Esophagus (tissue), 2 donors: ENCODE measurements at regions not wholly inside any gene's neighbourhood (a gene's known extent, or its start where the extent isn't known, plus 50 kb on each side); places are given as distances from the start of the nearest gene placed in this dataset.

Experiments used
- H3K27ac ChIP-seq, 2 donors: one replicate each; pipeline ENCODE4 v1.5.1; 2013; ENCODE audit warnings: low read depth in 2 of 2, mild to moderate bottlenecking in 2 of 2, inconsistent platforms in 1 of 2, low read length in 1 of 2, moderate library complexity in 1 of 2
- H3K27me3 ChIP-seq, 2 donors: one replicate each; pipeline ENCODE4 v1.6.1; 2013; ENCODE audit warnings: low read length in 2 of 2, control low read depth in 1 of 2, mild to moderate bottlenecking in 1 of 2; ENCODE audit not compliant: insufficient read depth in 2 of 2, control insufficient read depth in 1 of 2
- H3K36me3 ChIP-seq, 2 donors: one replicate each; pipeline ENCODE4 v1.6.1; 2013; ENCODE audit warnings: low read length in 1 of 2; ENCODE audit not compliant: control insufficient read depth in 2 of 2, insufficient read depth in 2 of 2
- H3K4me1 ChIP-seq, 2 donors: one replicate each; pipeline ENCODE4 v1.6.1; 2013; ENCODE audit warnings: low read length in 1 of 2; ENCODE audit not compliant: control insufficient read depth in 2 of 2, insufficient read depth in 2 of 2
- H3K4me3 ChIP-seq, 2 donors: one replicate each; pipeline ENCODE4 v1.5.1; 2013; ENCODE audit warnings: low read length in 2 of 2, mild to moderate bottlenecking in 2 of 2, low read depth in 1 of 2, moderate library complexity in 1 of 2
- H3K9me3 ChIP-seq, 2 donors: one replicate each; pipeline ENCODE4 v1.6.1; 2013; ENCODE audit warnings: mild to moderate bottlenecking in 2 of 2, low read depth in 1 of 2, low read length in 1 of 2, moderate library complexity in 1 of 2; ENCODE audit not compliant: control insufficient read depth in 2 of 2, insufficient read depth in 1 of 2
- WGBS, 2 donors: extraction: QIAGEN DNeasy Blood & Tissue Kit; methylation state at CpG; one replicate each; pipeline ENCODE4 v1.1.7; 2013; 5-methylcytosine and 5-hydroxymethylcytosine counted together
- donor health status: healthy with polysubstance abuse.
- donor health status: Bipolar disorder and iron deficiency.

DNA sequence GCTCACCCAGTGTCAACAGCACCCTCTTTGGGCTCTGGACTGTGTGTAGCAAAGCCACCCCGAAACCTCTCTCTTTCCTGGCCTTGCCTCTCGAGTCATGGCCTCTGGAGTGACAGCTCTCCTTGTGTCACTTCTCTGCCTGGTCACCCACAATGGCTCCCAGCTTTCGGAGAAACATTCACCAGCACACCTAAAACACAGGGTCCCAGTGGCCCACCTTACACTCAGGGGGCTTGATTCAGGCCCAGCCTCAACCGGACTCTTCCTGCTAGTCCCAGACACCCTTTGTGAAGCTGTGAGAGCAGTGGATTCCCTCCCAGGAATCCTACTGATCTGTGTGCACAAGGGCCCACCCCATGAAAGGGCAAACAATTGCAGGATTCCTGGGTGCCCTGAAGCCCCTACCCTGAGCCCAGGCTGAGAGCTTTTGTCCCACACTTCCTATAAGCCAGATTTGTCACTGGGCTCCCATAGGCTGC, 137.2 kb upstream of the HAAO start:
- Histone ChIP-seq H3K4me1 (peaks cover 30 to 47% of the 10 kb centered on the region in 2 donors), H3K4me3 (no peak overlapping the region), H3K27ac (peak overlapping the region; percentile 81 to 86), H3K9me3 (no peaks in the 10 kb centered on the region), H3K27me3 (no peaks in the 10 kb centered on the region), H3K36me3 (no peaks in the 10 kb centered on the region)
- 60 to 72% methylated on average over 4 of the region's 4 CpGs for WGBS, 2 donors

DNA sequence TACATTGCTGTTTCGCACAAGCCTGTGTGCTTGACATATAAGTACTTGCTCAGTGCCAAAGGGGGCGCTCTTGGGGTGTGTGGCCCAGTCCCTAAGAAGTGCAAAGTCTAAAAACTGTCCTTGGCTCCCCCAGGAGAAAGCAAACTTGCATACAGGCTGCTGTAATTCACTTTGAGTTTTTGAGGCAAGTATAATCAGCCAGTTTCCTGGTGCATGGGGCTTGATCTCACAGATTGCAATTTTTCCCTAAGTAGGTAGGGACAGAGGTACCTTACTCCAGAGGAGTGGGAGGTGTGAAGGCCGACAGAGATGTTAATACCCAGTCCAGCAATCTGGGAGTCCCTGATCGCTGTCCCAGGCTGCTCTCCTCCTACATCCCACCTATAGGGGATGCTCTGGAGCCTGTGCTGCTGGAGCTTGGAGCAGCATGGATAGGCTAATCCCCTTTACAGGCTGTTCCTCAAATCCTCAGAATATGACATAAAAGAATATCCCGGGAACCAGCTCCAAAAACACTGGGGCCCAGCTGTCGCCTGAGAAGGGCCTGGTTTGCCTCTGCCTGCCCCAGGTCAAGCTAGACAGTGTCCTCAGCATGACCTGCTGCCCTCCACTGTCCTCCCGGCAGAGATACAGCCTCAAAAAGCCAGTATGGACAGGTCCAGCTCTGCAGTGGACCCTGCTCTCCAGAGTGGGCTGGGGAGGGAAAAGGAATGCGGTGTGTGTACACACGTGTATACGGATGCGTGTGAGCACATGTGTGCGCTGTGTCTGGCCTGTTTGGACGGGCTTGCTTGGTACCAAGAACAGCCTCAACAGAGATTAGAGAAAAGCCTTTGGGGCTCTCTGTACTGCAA, 136.5 kb upstream of the HAAO start:
- Histone ChIP-seq H3K9me3 (no peaks in the 10 kb centered on the region), H3K27me3 (no peaks in the 10 kb centered on the region), H3K4me3 (no peak overlapping the region), H3K27ac (peak overlapping the region; percentile 81 to 86), H3K36me3 (no peaks in the 10 kb centered on the region), H3K4me1 (peaks cover 30 to 51% of the 10 kb centered on the region in 2 donors)
- 35 to 52% methylated on average over 13 of the region's 13 CpGs for WGBS, 2 donors

- no peaks in the 10 kb centered on the region for H3K9me3 ChIP-seq
- WGBS, 2 donors = 44 to 53% methylated on average over 9 of the region's 9 CpGs
- no peaks in the 10 kb centered on the region for H3K27me3 ChIP-seq
- peak overlapping the region; percentile 81 to 86 for H3K27ac ChIP-seq
- peaks cover 33 to 52% of the 10 kb centered on the region in 2 donors for H3K4me1 ChIP-seq
- no peaks in the 10 kb centered on the region for H3K36me3 ChIP-seq
- no peak overlapping the region for H3K4me3 ChIP-seq
Observed at GRCh38 chr2:42928161-42928691, 135.8 kb upstream of the HAAO start.

GRCh38 chr2:42927334-42928160, 135.2 kb upstream of the HAAO start:
- H3K27ac ChIP-seq = peak overlapping the region; percentile 80 to 94
- WGBS, 2 donors = 33 to 44% methylated on average over 10 of the region's 10 CpGs
- H3K36me3 ChIP-seq = no peaks in the 10 kb centered on the region
- no peaks in the 10 kb centered on the region for H3K27me3 ChIP-seq
- no peaks in the 10 kb centered on the region for H3K9me3 ChIP-seq
- no peak overlapping the region for H3K4me3 ChIP-seq
- H3K4me1 ChIP-seq = peaks cover 35 to 52% of the 10 kb centered on the region in 2 donors

GRCh38 chr2:42926434-42927333, 134.3 kb upstream of the HAAO start:
- H3K27me3 ChIP-seq = no peaks in the 10 kb centered on the region
- H3K36me3 ChIP-seq = no peaks in the 10 kb centered on the region
- no peak overlapping the region for H3K4me3 ChIP-seq
- H3K4me1 ChIP-seq = peaks cover 35 to 47% of the 10 kb centered on the region in 2 donors
- 38 to 39% methylated on average over 26 of the region's 26 CpGs for WGBS, 2 donors
- H3K9me3 ChIP-seq = no peaks in the 10 kb centered on the region
- H3K27ac ChIP-seq = peak overlapping the region; percentile 80 to 94

DNA sequence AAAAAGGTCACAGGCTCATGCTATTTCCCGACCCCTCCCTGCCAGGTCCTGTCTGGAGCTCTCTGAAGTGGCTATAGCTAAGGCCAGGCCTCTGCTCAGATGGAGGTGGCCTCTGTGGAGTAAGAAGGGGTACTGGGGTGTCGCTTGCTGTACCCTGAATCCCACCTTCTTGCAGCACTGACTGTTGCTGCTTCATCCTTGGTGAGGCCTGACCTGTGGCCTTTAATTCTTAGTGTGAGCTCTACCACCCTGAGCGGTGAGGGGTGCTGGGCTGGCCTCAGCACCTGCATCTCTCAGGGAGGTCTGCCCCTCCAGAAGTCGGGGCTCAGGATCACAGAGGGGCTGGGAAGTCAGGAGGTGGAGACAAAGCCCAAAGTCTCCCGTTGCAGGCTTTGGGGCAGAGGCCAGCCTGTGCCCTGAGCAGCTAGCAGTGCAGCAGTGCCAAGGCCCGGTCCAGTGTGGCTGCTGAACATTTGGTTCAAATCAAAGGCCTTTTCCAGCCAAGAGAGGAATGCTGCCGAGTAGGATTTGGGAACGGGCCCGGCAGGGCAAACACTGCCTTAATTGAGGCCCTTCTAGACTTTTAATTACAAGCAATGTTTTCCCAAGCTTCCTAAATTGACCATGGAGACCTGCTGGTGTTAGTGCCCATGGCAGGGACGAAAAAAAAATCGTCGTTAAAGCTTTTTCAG, 133.5 kb upstream of the HAAO start:
- WGBS, 2 donors = 26 to 34% methylated on average over 12 of the region's 12 CpGs
- Histone ChIP-seq H3K4me3 (no peak overlapping the region), H3K27me3 (no peaks in the 10 kb centered on the region), H3K9me3 (no peaks in the 10 kb centered on the region), H3K36me3 (no peaks in the 10 kb centered on the region), H3K27ac (peak overlapping the region; percentile 80 to 94), H3K4me1 (peaks cover 29 to 47% of the 10 kb centered on the region in 2 donors)

DNA sequence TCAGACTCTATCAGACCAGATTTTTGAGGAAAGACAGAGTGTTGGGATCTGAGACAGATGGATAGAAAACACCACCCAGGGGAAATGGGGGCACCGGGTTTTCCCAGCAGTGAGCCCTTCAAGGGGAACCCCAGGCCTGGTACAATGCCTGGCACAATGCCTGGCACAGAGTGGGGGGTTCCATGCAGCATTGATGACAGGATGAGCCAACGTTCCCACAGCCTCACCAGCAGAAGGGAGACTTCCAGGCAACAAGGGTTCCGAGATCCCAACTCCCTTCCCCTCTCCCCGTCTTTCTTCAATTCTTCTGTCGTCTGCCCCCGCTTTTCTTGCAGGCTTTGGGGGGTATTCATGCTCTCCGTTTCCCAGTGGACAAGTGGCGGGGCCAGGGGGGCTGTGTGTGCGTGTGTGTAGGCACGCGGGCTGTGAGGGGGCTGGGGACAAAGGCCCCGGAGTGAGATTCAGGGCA, 132.1 kb upstream of the HAAO start:
- Histone ChIP-seq H3K9me3 (no peaks in the 10 kb centered on the region), H3K27ac (peak overlapping the region; percentile 90 to 94), H3K27me3 (no peaks in the 10 kb centered on the region), H3K36me3 (no peaks in the 10 kb centered on the region), H3K4me3 (no peak overlapping the region), H3K4me1 (peaks cover 29 to 42% of the 10 kb centered on the region in 2 donors)
- WGBS, 2 donors = 14 to 36% methylated on average over 12 of the region's 12 CpGs

DNA sequence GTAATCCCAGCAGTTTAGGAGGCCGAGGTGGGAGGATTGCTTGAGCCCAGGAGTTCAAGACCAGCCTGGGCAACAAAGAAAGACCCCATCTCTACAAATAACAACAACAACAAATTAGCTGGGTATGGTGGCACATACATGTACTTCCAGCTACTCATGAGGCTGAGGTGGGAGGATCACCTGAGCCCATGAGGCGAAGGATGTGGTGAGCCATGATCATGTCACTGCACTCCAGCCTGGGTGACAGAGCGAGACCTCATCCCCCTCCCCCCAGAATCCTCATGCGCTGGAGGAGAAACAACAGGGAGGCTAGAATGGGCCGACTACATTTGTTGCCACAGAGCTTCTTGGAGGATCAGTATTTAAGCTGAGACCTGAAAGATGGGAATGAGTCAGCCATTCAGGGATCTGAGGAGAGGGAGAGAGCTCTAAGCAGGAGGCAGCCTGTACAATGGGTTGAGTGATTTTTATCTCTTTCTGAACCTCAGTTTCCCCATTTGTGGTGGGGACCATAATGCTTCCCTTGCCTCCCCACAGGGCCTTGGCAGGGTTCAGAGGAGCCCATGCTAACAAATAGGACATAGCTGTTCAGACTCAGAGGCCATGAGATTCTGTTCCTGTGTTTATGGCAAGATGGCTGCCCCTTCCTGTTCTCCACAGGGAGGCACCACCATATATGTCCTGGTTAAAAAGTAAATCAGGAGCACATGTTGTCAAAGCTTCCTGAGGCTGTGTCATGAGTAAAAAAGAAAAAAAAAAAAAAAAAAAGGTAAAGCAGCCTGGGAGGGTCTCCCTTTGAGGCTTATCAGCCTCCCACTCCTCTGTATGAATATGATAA, 131.4 kb upstream of the HAAO start:
- Histone ChIP-seq H3K9me3 (no peaks in the 10 kb centered on the region), H3K27ac (peak overlapping the region; percentile 90 to 94), H3K4me3 (no peak overlapping the region), H3K4me1 (peaks cover 29 to 40% of the 10 kb centered on the region in 2 donors), H3K36me3 (no peaks in the 10 kb centered on the region), H3K27me3 (no peaks in the 10 kb centered on the region)
- 53 to 57% methylated on average over 5 of the region's 5 CpGs for WGBS, 2 donors
